ENCODE measurements at regions not wholly inside any gene's neighbourhood (a gene's known extent, or its start where the extent isn't known, plus 50 kb on each side); places are given as distances from the start of the nearest gene placed in this dataset.

DNA sequence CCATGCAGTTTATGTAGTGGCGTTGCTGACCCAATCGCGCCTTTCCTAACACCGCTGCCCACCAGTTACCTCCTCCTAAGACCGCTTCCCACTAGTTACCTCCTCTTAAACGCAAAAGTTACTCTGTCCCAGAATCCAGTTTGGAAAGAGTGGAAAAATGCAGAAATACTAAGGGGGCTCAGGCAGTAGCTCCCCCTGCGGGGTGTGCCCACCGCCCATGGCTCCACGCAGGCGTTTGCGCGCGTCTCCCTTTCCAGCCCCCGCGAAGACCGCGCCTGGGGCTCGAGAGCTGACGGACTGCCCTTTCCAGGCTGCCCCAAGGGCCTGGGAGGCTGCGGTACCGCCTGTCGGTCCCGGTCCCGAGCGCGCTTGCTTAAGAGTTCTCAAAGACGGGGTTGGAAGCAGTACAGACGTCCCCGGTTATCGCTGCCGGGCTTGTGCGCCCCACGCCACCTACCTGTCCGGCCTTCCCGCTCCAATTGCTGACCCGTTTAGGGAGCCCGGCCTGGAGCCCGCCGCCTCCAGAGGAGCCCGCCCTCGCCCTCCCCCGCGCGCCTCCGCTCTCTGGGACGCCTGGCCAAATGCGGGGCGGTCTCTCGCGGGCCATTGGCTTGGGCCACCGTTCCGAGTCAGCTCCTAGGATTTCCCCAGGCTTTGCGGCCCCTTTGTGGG, 414.1 kb upstream of the ESRRG start:
- no peak for DNase-seq
- peaks cover 0 to 80% of the 10 kb centered on the region in 2 donors for H3K27me3 ChIP-seq
- intact Hi-C loops (cut with DNase I; ENCODE audit: low total_unique reads), result no loop called here
- H3K4me1 ChIP-seq, result peaks cover 0 to 40% (median 25%) of the 10 kb centered on the region in 4 donors
- H3K27ac ChIP-seq, result no peak overlapping the region
- H3K9me3 ChIP-seq, result no peaks in the 10 kb centered on the region
- no peaks in the 10 kb centered on the region for H3K36me3 ChIP-seq
- no peak for TF ChIP-seq CTCF (IDR thresholded peaks at IDR 0.05)
- peak overlapping the region in 1 of 2 donors; percentile 37 for H3K4me3 ChIP-seq

- Histone ChIP-seq H3K9me3 (no peaks in the 10 kb centered on the region), H3K4me3 (no peak overlapping the region), H3K27me3 (peaks cover 0 to 80% of the 10 kb centered on the region in 2 donors), H3K4me1 (peaks cover 0 to 40% (median 25%) of the 10 kb centered on the region in 4 donors), H3K36me3 (no peaks in the 10 kb centered on the region), H3K27ac (no peak overlapping the region)
- no peak for DNase-seq
- no peak for TF ChIP-seq CTCF (IDR thresholded peaks at IDR 0.05)
- intact Hi-C loops (cut with DNase I; ENCODE audit: low total_unique reads), result no loop called here
Observed at GRCh38 chr1:217136895-217137205, 413.6 kb upstream of the ESRRG start.

DNA sequence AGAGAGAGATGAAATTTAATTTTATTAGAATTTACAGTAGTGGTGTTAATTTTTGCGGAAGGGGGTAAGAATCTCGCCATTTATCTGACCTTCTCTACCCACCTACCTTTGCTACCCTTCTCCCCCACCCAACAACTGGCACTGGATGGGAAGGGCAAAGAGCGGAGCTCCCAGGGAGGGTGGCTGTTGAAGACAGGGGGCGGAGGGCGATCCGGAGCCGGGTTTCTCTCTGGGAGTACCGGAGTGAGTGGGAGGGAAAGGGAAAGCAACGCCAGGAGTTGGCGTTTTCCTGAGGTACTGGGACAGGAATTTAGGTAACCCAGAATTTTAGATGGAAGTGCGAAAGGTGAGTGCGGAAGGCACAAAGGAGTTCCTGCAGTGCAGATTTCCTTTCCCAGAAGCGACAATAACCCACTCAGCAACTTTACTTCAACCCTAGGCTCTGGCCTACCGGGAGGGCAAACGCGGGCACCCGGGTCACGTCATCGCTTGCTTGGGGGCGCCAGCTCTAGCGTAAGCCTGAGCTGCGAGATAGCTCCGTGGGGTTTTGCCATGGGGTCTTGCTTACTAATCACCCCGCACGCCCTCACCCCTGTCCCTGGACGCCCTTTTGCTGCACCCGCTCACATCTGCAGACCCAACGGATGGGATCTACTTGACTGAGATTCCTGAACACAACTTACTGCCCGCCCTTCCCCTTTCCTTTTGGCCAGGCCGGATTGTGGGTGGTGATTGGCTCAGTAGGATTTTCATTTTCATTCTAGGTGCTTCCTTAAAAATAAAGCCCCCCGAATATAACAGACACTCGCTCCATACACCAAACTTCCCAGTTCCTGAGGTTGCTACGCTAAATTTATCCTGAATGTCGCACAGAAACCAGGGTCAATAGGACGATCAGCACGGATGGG, 413.0 kb upstream of the ESRRG start:
- intact Hi-C loops (cut with DNase I; ENCODE audit: low total_unique reads), result no loop called here
- peaks cover 0 to 80% of the 10 kb centered on the region in 2 donors for H3K27me3 ChIP-seq
- no peak for DNase-seq
- TF ChIP-seq CTCF (IDR thresholded peaks at IDR 0.05), result no peak
- no peaks in the 10 kb centered on the region for H3K36me3 ChIP-seq
- H3K27ac ChIP-seq, result no peak overlapping the region
- H3K4me3 ChIP-seq, result peak overlapping the region; percentile 37 to 54
- peaks cover 0 to 40% (median 25%) of the 10 kb centered on the region in 4 donors for H3K4me1 ChIP-seq
- no peaks in the 10 kb centered on the region for H3K9me3 ChIP-seq

- TF ChIP-seq CTCF (IDR thresholded peaks at IDR 0.05), result no peak
- intact Hi-C loops (cut with DNase I; ENCODE audit: low total_unique reads), result no loop called here
- Histone ChIP-seq H3K27me3 (peaks cover 0 to 79% of the 10 kb centered on the region in 2 donors), H3K4me3 (peak overlapping the region; percentile 37 to 54), H3K36me3 (no peaks in the 10 kb centered on the region), H3K27ac (no peak overlapping the region), H3K4me1 (peaks cover 0 to 40% (median 25%) of the 10 kb centered on the region in 4 donors), H3K9me3 (no peaks in the 10 kb centered on the region)
- no peak for DNase-seq
Observed at GRCh38 chr1:217135569-217135915, 412.3 kb upstream of the ESRRG start.

DNA sequence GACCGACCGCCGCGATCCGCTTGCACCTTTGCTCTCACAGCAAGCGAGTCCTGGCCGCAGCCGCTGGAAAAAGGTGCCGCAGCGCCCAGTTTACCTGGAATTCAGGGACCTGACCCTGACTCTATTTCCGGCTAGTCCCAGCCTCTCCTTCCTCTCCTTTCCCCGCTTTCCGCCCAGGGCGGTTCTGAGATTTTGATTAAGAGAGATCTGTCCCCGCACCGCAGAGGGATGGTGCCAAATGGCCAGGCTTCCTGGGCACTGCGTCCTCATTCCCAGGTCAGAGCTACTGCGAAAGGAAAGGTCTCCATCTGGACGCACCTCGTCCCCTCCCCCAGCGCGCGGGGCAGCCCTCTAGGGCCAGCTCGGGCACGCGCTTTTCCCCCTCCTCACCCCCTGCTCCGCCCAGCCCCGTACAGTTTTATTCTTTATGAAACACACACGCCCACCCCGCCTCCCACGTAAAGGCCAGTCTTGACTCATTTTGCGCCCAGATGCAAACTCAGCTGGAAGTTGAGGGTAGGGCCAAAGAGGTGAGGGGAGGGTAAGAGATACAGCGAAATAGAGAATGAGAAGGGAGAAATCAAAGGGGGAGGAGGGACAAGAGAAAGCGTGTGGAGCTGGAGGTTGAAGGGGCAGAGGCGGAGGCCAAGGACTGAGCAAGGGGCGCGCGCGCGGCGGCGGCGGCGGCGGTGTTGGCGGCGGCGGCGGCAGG, 411.8 kb upstream of the ESRRG start:
- no peaks in the 10 kb centered on the region for H3K9me3 ChIP-seq
- H3K27ac ChIP-seq, result no peak overlapping the region
- H3K4me1 ChIP-seq, result peaks cover 0 to 40% (median 25%) of the 10 kb centered on the region in 4 donors
- no peaks in the 10 kb centered on the region for H3K36me3 ChIP-seq
- peaks cover 0 to 77% of the 10 kb centered on the region in 2 donors for H3K27me3 ChIP-seq
- no peak for TF ChIP-seq CTCF (IDR thresholded peaks at IDR 0.05)
- DNase-seq, result no peak
- intact Hi-C loops (cut with DNase I; ENCODE audit: low total_unique reads), result no loop called here
- H3K4me3 ChIP-seq, result peak overlapping the region; percentile 37 to 54
